K562 (cell line): ENCODE measurements at regions not wholly inside any gene's neighbourhood (a gene's known extent, or its start where the extent isn't known, plus 50 kb on each side); places are given as distances from the start of the nearest gene placed in this dataset.

Experiments
- ATAC-seq: fragments of 200-7000 bp; cut with Tn5 transposase; 3 replicates; pipeline ENCODE4 v1.9.1; 2020; ENCODE audit warnings: moderate library complexity
- BruUV-seq: library from RNA; stranded (reverse); fragments of 400-500 nt; replicated peaks from 2 replicates; lab custom pipeline; 2021; lab: Mats Ljungman, UMichigan
- CTCF ChIA-PET: fragments of 300-600 bp; formaldehyde crosslinking; extraction: SDS; loops from one replicate; lab custom pipeline; 2021; ENCODE audit warnings: low intra/inter-chr PET ratio; lab: Yijun Ruan, JAX
- POLR2A ChIA-PET: fragments of 300-600, 350-650 bp; sonication (Branson Sonifier 250); formaldehyde crosslinking; extraction: SDS; loops from one replicate; lab custom pipeline; 2021; ENCODE audit warnings: antibody characterized with exemption, inconsistent platforms; lab: Yijun Ruan, JAX
- DNase-seq, 4 experiments: peaks; one replicate each; pipeline versions ENCODE4 v3.0.0 to v3.0.0-alpha.2; 2011 to 2018; ENCODE audit warnings: low spot score in 3 of 4, mixed read lengths in 3 of 4; ENCODE audit errors: extremely low read depth in 1 of 4
- FAIRE-seq: peaks from 2 replicates; lab custom pipeline; 2011; peaks lifted over from hg19 to GRCh38; lab: Jason Lieb, UNC
- H2AFZ ChIP-seq: 2 replicates; pipeline ENCODE4 v1.6.0; 2011; ENCODE audit warnings: low read depth, low read length, control low read depth, inconsistent platforms
- H3K27ac ChIP-seq: fragments of 200-600 bp; 3 replicates; pipeline ENCODE4 v1.8.0; 2011; ENCODE audit warnings: low read depth, mild to moderate bottlenecking, control low read depth, inconsistent platforms, low read length, moderate library complexity, mixed read lengths; ENCODE audit errors: extremely low read depth
- H3K27me3 ChIP-seq, 2 experiments: fragments of 300-600 bp in 1 of 2; 2 replicates in 1 of 2; 3 replicates in 1 of 2; pipeline versions ENCODE4 v1.6.0 to v1.8.0; 2011; ENCODE audit warnings: inconsistent platforms in 2 of 2, low read length in 2 of 2, mild to moderate bottlenecking in 1 of 2, mixed read lengths in 1 of 2, moderate library complexity in 1 of 2; ENCODE audit not compliant: control insufficient read depth in 2 of 2, insufficient read depth in 2 of 2
- H3K36me3 ChIP-seq: fragments of 300-600 bp; 3 replicates; pipeline ENCODE4 v1.8.0; 2011; ENCODE audit warnings: mild to moderate bottlenecking, low read length, inconsistent platforms; ENCODE audit not compliant: control insufficient read depth, insufficient read depth
- H3K4me1 ChIP-seq, 2 experiments: fragments of 200-600 bp in 1 of 2; replicated peaks in 1 of 2; 2 replicates in 1 of 2; 3 replicates in 1 of 2; pipeline versions ENCODE4 v1.5.1 to v1.8.0; 2011; ENCODE audit warnings: inconsistent platforms in 2 of 2, low read length in 2 of 2, mild to moderate bottlenecking in 1 of 2, mixed read lengths in 1 of 2, moderate library complexity in 1 of 2; ENCODE audit not compliant: control insufficient read depth in 2 of 2, insufficient read depth in 2 of 2
- H3K4me2 ChIP-seq: 2 replicates; pipeline ENCODE4 v1.6.1; 2011; ENCODE audit warnings: low read length, control low read depth, inconsistent platforms, mixed read lengths; ENCODE audit not compliant: insufficient read depth
- H3K4me3 ChIP-seq: fragments of 200-600 bp; sonication (generic), shearing (Covaris generic); 2 replicates; pipeline ENCODE4 v1.5.1; 2016; ENCODE audit warnings: control low read depth, inconsistent platforms
- H3K79me2 ChIP-seq: fragments of 200-600 bp; 3 replicates; pipeline ENCODE4 v1.8.0; 2011; ENCODE audit warnings: low read length, inconsistent platforms; ENCODE audit not compliant: control insufficient read depth, insufficient read depth
- H3K9ac ChIP-seq, 2 experiments: 2 replicates each; pipeline versions ENCODE4 v1.6.0 to v1.6.1; 2011; ENCODE audit warnings: low read depth in 2 of 2, low read length in 2 of 2, control low read depth in 1 of 2, inconsistent platforms in 1 of 2, mild to moderate bottlenecking in 1 of 2, mixed read lengths in 1 of 2; ENCODE audit not compliant: insufficient read depth in 1 of 2
- H3K9me1 ChIP-seq: one replicate; pipeline ENCODE4 v1.6.0; 2011; ENCODE audit warnings: inconsistent platforms, mild to moderate bottlenecking, low read length, moderate library complexity; ENCODE audit not compliant: control insufficient read depth, insufficient read depth
- H3K9me3 ChIP-seq: replicated peaks from 2 replicates; pipeline ENCODE4 v1.5.1; 2011; ENCODE audit warnings: low read depth, low read length, inconsistent platforms; ENCODE audit not compliant: control insufficient read depth, insufficient read depth
- H4K20me1 ChIP-seq: replicated peaks from 2 replicates; pipeline ENCODE4 v1.6.1; 2011; ENCODE audit warnings: low read length, inconsistent platforms, mixed read lengths; ENCODE audit not compliant: control insufficient read depth, insufficient read depth
- CEBPG ChIP-seq, 3 experiments: fragments of 200-800 bp in 1 of 3; sonication (Bioruptor generic) in 1 of 3; sonication (generic) in 1 of 3; formaldehyde crosslinking in 1 of 3; IDR thresholded peaks in 2 of 3; conservative IDR thresholded peaks in 1 of 3; 2 replicates each; pipeline versions ENCODE4 v1.6.1 to v1.8.0; 2016 to 2022; ENCODE audit warnings: missing compliant biosample characterization in 2 of 3, missing genetic modification characterization in 2 of 3, mild to moderate bottlenecking in 1 of 3, missing genetic modification reagents in 1 of 3
- ERF ChIP-seq: fragments of 450-650 bp; formaldehyde crosslinking; IDR thresholded peaks from 2 replicates; pipeline ENCODE4 v1.4.0; 2020; ENCODE audit warnings: mild to moderate bottlenecking, mixed read lengths
- GTF2F1 ChIP-seq: IDR thresholded peaks from 2 replicates; pipeline ENCODE4 v1.6.1; 2011; ENCODE audit warnings: low read depth, low read length, improper control_type of control experiment
- HDGF ChIP-seq: fragments of 450-650 bp; IDR thresholded peaks from 2 replicates; pipeline ENCODE4 v1.6.1; 2016
- JUND ChIP-seq, 2 experiments: IDR thresholded peaks; 2 replicates in 1 of 2; 3 replicates in 1 of 2; pipeline ENCODE4 v1.6.1; 2011; ENCODE audit warnings: borderline replicate concordance in 2 of 2, low read depth in 2 of 2, low read length in 2 of 2, improper control_type of control experiment in 1 of 2, missing biosample characterization in 1 of 2, missing genetic modification characterization in 1 of 2, missing genetic modification reagents in 1 of 2
- NEUROD1 ChIP-seq: fragments of 150-350 bp; IDR thresholded peaks from 2 replicates; pipeline ENCODE4 v1.6.1; 2014; ENCODE audit warnings: borderline replicate concordance, low read length, low read depth; ENCODE audit not compliant: partially characterized antibody
- PCBP1 ChIP-seq: fragments of 200-400 bp; formaldehyde crosslinking; IDR thresholded peaks from 2 replicates; pipeline ENCODE4 v1.6.1; 2018; ENCODE audit warnings: mild to moderate bottlenecking, low read depth, low read length; ENCODE audit not compliant: poor library complexity, severe bottlenecking
- POLR3A ChIP-seq: IDR thresholded peaks from 2 replicates; pipeline ENCODE4 v1.6.1; 2011; ENCODE audit warnings: borderline replicate concordance, mild to moderate bottlenecking, moderate library complexity; ENCODE audit not compliant: insufficient read length, insufficient read depth; ENCODE audit errors: extremely low read depth
- RBM14 ChIP-seq: fragments of 200-400 bp; formaldehyde crosslinking; IDR thresholded peaks from 2 replicates; pipeline ENCODE4 v1.6.1; 2018; ENCODE audit warnings: low read depth, mild to moderate bottlenecking, low read length, moderate library complexity, borderline replicate concordance; ENCODE audit not compliant: insufficient read depth
- XRCC4 ChIP-seq: IDR thresholded peaks from one replicate; pipeline ENCODE4 v1.6.1; 2011; ENCODE audit not compliant: insufficient read depth, insufficient read length; ENCODE audit errors: extremely low read depth
- ZBED1 ChIP-seq: IDR thresholded peaks from 2 replicates; pipeline ENCODE4 v1.6.1; 2014
- ZNF133 ChIP-seq: fragments of 250-450 bp; sonication (Bioruptor Pico); IDR thresholded peaks from 2 replicates; pipeline ENCODE4 v1.4.0; 2020; ENCODE audit warnings: mild to moderate bottlenecking
- ZNF232 ChIP-seq: sonication (generic); formaldehyde crosslinking; IDR thresholded peaks from 2 replicates; pipeline ENCODE4 v1.8.0; 2022; ENCODE audit warnings: mild to moderate bottlenecking, missing genetic modification reagents
- WGBS: fragments of 100-300 bp; shearing (Covaris generic); methylation state at CpG from one replicate; pipeline ENCODE4 v1.1.6; 2016; ENCODE audit warnings: low coverage, mixed read lengths; ENCODE audit not compliant: insufficient coverage; ENCODE audit errors: missing lambda C conversion rate; 5-methylcytosine and 5-hydroxymethylcytosine counted together
- in situ Hi-C: fragments of 300-500 bp; cut with MboI; formaldehyde crosslinking; loops from 4 replicates; pipeline ENCODE4 v1.15.0; 2018; ENCODE audit warnings: inconsistent platforms, mixed read lengths
- intact Hi-C: fragments of 100-400 bp; cut with micrococcal nuclease; formaldehyde crosslinking; loops from 2 replicates; pipeline ENCODE4 v1.14.2; 2022
- TF ChIP-seq, protein P1 (sequence below): fragments of 450-650 bp; IDR thresholded peaks from 2 replicates; pipeline ENCODE4 v1.6.1; 2016; ENCODE audit warnings: antibody characterized with exemption
- TF ChIP-seq, protein P2 (sequence below): fragments of 450-650 bp; formaldehyde crosslinking; IDR thresholded peaks from 2 replicates; pipeline ENCODE4 v1.4.0; 2020; ENCODE audit warnings: mild to moderate bottlenecking, moderate library complexity

DNA sequence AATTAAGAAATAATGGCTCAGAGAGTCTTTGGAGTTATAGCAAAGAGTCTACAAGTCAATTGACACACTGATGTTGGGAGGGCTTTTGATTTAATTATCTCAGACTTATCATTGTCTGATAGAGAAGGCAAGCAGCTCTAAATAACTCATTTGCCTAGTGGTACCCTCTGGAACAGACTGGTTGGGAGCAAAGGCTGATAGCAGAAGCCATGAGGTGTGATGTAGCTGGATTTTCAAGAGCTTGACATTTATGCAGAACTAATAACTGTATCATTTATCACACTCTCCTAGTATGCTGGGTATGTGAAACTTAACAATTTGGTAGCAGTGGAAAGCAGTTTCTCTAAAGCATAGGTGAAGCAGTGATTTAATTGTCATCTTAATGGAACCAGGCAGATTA is 380.6 kb downstream of the TENT5A start (continued):
- no peak for TF ChIP-seq ERF (CRISPR knock-in tag)
- no peak for TF ChIP-seq JUND (IDR thresholded peaks at IDR 0.05; ENCODE audit: borderline replicate concordance, low read depth, low read length)
- no peak for TF ChIP-seq JUND (tag; IDR thresholded peaks at IDR 0.05; ENCODE audit: borderline replicate concordance, low read depth, low read length)
- no peak for TF ChIP-seq XRCC4

DNA sequence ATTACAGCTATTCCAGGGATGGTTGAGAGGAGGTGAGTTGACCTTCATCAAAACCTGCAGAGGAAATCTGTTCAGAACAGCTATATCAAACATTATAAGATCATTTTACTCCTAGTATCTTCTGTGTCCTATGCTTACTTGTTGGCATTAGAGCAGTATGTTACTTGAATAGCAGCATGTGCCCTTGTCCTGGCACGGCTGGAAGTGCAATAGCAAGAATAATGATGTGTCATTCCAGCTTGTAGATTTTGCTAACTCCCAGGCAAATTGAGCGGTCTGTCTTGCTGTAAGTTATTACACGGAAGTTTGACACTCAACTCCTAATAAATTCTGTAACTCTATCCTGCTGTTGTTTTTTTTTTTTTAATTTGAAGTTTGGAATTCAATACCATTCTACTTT is 385.5 kb downstream of the TENT5A start:
- ChIA-PET CTCF (no interaction called here), POLR2A (no interaction called here)
- ATAC-seq (no peak), DNase-seq (no peak), FAIRE-seq (no peak)
- Histone ChIP-seq H3K4me2 (no peak overlapping the region), H2AFZ (no peak overlapping the region), H3K36me3 (no peaks in the 10 kb centered on the region), H3K4me1 (no peaks in the 10 kb centered on the region), H3K9me3 (no peaks in the 10 kb centered on the region), H4K20me1 (no peaks in the 10 kb centered on the region), H3K27me3 (no peaks in the 10 kb centered on the region), H3K9me1 (no peaks in the 10 kb centered on the region), H3K27ac (no peak overlapping the region), H3K9ac (no peak overlapping the region), H3K4me3 (no peak overlapping the region), H3K79me2 (no peaks in the 10 kb centered on the region)
- no TSS peak for BruUV-seq
- WGBS: 0% methylated on average over 3 of the region's 3 CpGs
- no peak for TF ChIP-seq POLR3A
- no peak for TF ChIP-seq RBM14
- TF ChIP-seq ZBED1: no peak
- TF ChIP-seq, protein P1, sequence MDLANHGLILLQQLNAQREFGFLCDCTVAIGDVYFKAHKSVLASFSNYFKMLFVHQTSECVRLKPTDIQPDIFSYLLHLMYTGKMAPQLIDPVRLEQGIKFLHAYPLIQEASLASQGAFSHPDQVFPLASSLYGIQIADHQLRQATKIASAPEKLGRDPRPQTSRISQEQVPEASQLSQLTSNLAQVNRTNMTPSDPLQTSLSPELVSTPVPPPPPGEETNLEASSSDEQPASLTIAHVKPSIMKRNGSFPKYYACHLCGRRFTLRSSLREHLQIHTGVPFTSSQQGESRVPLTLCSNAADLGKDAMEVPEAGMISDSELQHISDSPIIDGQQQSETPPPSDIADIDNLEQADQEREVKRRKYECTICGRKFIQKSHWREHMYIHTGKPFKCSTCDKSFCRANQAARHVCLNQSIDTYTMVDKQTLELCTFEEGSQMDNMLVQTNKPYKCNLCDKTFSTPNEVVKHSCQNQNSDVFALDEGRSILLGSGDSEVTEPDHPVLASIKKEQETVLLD: no peak
- TF ChIP-seq PCBP1: no peak
- TF ChIP-seq NEUROD1: no peak
- TF ChIP-seq, protein P2, sequence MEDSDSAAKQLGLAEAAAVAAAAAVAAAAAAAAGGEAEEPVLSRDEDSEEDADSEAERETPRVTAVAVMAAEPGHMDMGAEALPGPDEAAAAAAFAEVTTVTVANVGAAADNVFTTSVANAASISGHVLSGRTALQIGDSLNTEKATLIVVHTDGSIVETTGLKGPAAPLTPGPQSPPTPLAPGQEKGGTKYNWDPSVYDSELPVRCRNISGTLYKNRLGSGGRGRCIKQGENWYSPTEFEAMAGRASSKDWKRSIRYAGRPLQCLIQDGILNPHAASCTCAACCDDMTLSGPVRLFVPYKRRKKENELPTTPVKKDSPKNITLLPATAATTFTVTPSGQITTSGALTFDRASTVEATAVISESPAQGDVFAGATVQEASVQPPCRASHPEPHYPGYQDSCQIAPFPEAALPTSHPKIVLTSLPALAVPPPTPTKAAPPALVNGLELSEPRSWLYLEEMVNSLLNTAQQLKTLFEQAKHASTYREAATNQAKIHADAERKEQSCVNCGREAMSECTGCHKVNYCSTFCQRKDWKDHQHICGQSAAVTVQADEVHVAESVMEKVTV (CRISPR knock-in tag): no peak
- no peak for TF ChIP-seq GTF2F1
- no peak for TF ChIP-seq HDGF
- TF ChIP-seq CEBPG (CRISPR knock-in tag; IDR thresholded peaks at IDR 0.05): no peak
- TF ChIP-seq CEBPG (tag; conservative IDR thresholded peaks at IDR 0.05 in 1 of 2, IDR thresholded peaks at IDR 0.05 in 1 of 2): no peak
- no peak for TF ChIP-seq ZNF232 (CRISPR knock-in tag)
- TF ChIP-seq ZNF133 (CRISPR knock-in tag): no peak
- intact Hi-C loops (no loop called here), in situ Hi-C loops (no loop called here)
